DMS114 treated with DMSO at 0.1 percent for 48 hours (cell line): ENCODE measurements at regions not wholly inside any gene's neighbourhood (a gene's known extent, or its start where the extent isn't known, plus 50 kb on each side); places are given as distances from the start of the nearest gene placed in this dataset.
"Not testable (repeated sequence)": the region's sequence is repeated elsewhere in the genome, so short reads cannot be mapped to it uniquely, and the experiment has no call there.

Experiments
- DNase-seq: peaks from one replicate; lab custom pipeline; 2025; ENCODE audit not compliant: unreplicated experiment; lab: John Stamatoyannopoulos, UW

- DNase-seq: not testable (repeated sequence)
Measured at GRCh38 chr11:23335586-23335985, 475.3 kb upstream of the CCDC179 start.

GRCh38 chr11:23336961-23337360 is 476.7 kb upstream of the CCDC179 start:
- no peak for DNase-seq

GRCh38 chr11:23353611-23354010 is 493.3 kb upstream of the CCDC179 start:
- no peak for DNase-seq

GRCh38 chr11:23359297-23359696 is 499.0 kb upstream of the CCDC179 start:
- DNase-seq: no peak

- DNase-seq: no peak
Measured at GRCh38 chr11:23364076-23364475, 503.8 kb upstream of the CCDC179 start.

- DNase-seq: no peak
Measured at GRCh38 chr11:23370580-23371275, 510.5 kb upstream of the CCDC179 start.

GRCh38 chr11:23377909-23378308 is 517.6 kb upstream of the CCDC179 start:
- DNase-seq: no peak

- no peak for DNase-seq
Measured at GRCh38 chr11:23391031-23391430, 530.8 kb upstream of the CCDC179 start.

GRCh38 chr11:23398052-23398451 is 537.8 kb upstream of the CCDC179 start:
- DNase-seq: no peak

- no peak for DNase-seq
Measured at GRCh38 chr11:23399995-23400394, 539.7 kb upstream of the CCDC179 start.

GRCh38 chr11:23403210-23404185 is 543.2 kb upstream of the CCDC179 start:
- no peak for DNase-seq

- DNase-seq: no peak
Measured at GRCh38 chr11:23404225-23405160, 544.2 kb upstream of the CCDC179 start.

GRCh38 chr11:23405350-23405937 is 545.2 kb upstream of the CCDC179 start:
- DNase-seq: no peak

- no peak for DNase-seq
Measured at GRCh38 chr11:23406131-23406819, 546.0 kb upstream of the CCDC179 start.

- DNase-seq: no peak
Measured at GRCh38 chr11:23413057-23413456, 552.8 kb upstream of the CCDC179 start.

GRCh38 chr11:23423104-23423503 is 562.8 kb upstream of the CCDC179 start:
- DNase-seq: no peak

GRCh38 chr11:23423656-23424055 is 563.4 kb upstream of the CCDC179 start:
- DNase-seq: no peak

- no peak for DNase-seq
Measured at GRCh38 chr11:23425381-23425780, 565.1 kb upstream of the CCDC179 start.

GRCh38 chr11:23429569-23429968 is 569.3 kb upstream of the CCDC179 start:
- no peak for DNase-seq

- DNase-seq: no peak
Measured at GRCh38 chr11:23453522-23453921, 593.2 kb upstream of the CCDC179 start.
